H4 (cell line): ENCODE measurements at regions not wholly inside any gene's neighbourhood (a gene's known extent, or its start where the extent isn't known, plus 50 kb on each side); places are given as distances from the start of the nearest gene placed in this dataset.
"Not testable (repeated sequence)": the region's sequence is repeated elsewhere in the genome, so short reads cannot be mapped to it uniquely, and the experiment has no call there.

Experiments
- DNase-seq: peaks from one replicate; pipeline ENCODE4 v3.0.0-alpha.2; 2015; ENCODE audit warnings: low spot score

- DNase-seq: peak; percentile 71
These were observed 91.0 kb upstream of the FAM20C start for GRCh38 chr7:101146-102046.

DNA sequence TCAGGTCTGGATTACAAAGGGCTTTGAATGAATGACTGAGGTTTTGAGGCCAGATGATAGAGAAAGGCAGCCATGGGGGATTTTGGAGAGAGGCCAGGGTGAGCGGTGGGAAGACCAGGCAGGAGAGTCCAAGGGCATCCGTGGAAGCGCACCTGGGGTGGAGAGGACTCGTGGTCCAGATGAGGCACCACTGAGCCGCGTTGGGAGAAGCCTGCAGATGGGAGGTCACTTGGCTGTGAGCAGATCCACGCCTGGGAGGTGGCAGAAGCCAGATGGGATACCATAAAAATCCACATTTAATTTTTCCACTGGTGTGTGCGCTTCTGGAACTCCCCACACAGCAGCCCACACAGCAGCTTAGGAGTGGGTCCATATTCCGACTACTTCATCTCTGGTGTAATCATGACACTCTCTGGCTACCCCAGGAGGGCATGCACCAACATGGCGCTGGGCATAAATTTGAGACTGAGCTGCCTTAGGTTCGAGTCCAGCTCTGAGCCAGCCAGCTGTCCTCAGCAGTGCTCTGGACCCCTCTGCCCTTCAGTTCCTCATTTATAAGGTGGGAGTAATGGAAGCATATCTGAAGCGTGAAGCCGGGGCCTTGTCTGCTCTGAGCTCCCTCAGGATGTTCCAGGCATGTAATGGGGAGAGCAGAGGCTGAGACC lies 90.2 kb upstream of the FAM20C start:
- no peak for DNase-seq

DNA sequence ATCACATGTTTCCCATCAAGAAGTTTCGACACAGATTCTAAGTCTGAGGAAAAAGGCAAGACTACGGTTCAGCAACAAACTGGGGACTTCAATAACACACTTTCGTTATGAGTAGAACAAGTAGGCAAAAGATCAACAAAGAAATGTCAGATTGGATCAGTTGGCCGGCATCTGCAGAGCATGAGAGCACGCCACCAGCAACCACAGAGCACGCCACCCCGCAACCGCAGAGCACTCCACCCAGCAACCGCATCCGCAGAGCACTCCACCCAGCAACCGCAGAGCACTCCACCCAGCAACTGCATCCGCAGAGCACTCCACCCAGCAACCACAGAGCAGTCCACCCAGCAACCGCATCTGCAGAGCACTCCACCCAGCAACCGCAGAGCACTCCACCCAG lies 89.7 kb upstream of the FAM20C start:
- peak; percentile 79 for DNase-seq

GRCh38 chr7:103981-104380 lies 88.4 kb upstream of the FAM20C start:
- DNase-seq: not testable (repeated sequence)

DNA sequence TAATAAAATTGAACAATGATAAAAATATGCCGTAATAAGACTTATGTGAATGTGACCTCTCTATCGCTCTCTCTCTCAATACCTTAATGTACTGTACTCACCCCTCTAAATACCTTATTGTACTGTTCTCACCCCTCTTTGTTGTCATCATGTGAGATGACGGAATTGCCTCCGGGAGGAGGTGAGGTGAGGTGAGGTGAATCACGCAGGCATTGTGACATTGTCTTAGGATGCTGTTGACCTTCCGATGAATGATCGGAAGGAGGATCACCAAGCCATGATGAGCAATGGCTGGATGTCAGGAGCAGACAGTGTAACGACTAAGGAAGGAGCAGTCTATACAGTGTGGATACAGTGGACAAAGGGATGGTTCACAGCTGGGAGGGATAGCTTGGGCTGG lies 87.4 kb upstream of the FAM20C start:
- no peak for DNase-seq

- DNase-seq: no peak
These were observed 86.0 kb upstream of the FAM20C start for GRCh38 chr7:106356-106755.

- no peak for DNase-seq
These were observed 85.1 kb upstream of the FAM20C start for GRCh38 chr7:107233-107632.

GRCh38 chr7:107907-108306 lies 84.5 kb upstream of the FAM20C start:
- no peak for DNase-seq

GRCh38 chr7:109094-109493 lies 83.3 kb upstream of the FAM20C start:
- no peak for DNase-seq

DNA sequence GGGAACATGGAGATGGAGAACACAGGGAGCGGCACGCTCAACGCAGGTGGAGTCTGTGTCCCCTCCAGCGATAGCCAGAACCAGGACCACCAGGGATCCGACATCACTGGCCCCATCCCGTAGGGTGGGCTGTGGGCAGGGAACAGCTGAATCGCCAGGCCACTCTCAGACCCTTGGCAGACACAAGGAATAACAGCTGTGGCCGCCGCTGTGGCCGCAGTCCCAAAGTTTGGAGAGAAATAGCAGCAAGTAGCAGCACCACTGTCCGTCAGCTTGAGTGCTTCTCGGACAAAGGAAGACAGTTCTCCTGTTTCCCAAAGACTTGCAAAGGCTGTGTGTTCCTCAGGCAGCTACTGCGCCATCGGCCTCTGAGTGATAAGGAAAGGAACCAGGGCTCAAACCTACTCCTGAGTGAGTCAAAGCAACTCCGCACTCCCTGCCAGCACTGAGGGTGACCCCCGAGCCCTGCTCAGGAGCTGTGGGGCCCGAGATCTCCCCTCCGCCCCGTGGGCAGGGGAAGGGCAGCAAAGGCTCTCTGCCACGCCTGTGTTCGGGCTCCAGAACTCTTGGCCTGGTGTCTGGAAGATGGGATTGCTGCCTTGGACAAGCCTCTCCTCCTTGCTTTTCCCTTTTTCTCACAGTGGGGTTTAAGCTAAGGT lies 82.3 kb upstream of the FAM20C start:
- no peak for DNase-seq

DNA sequence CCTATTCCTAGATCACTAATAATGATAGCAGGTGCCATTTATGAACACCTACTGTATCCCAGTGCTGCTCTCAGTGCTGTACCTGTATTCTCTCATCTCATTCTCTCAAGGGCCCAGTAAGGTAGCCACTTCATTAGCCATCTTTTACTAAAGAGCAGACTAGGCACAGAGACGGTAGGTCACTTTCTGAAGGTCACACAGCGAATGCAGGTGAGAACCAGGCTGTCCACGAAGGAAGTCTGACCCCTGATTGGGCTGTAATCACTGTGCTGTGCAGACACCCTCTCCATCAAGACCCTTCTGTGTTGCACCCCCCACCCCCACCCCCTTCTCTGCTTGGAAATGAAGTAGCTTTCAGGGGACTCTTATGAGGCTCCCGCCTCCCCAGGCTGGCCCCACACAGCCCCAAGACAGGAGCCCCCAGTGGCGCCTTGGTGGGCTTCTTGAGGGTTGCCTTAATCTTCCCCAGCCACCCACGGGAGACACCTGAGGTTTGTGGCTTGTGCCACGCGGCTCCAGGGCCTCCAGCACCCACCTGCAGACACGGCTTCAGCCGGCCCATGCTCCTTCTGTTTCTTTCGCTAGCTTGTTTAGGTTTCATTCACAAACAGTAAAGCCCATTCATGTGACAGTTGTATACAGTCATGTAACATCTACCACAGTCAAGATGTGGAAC lies 81.7 kb upstream of the FAM20C start:
- no peak for DNase-seq

GRCh38 chr7:111591-111990 lies 80.8 kb upstream of the FAM20C start:
- DNase-seq: no peak

DNA sequence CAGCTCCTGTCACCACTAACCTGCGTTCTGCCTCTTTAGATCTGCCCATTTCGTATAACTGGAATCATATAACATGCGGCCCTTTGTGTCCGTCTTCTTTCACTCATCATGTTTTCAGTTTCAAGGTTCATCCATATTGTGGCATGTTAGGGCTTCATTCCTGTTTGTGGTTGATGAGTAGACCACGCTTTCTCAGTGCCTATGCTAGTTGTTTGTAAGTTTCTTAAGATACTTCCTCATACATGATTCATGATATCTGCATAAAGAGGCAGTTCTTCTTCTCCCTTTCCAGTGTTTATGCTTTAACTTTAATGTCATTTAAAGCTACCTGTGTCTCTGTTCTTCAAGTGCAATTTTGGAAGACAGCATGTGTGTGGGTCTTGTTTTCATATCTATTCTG lies 79.5 kb upstream of the FAM20C start:
- no peak for DNase-seq

- DNase-seq: no peak
These were observed 77.0 kb upstream of the FAM20C start for GRCh38 chr7:115274-115911.

GRCh38 chr7:116188-116981 lies 76.0 kb upstream of the FAM20C start:
- DNase-seq: no peak

- no peak for DNase-seq
These were observed 74.3 kb upstream of the FAM20C start for GRCh38 chr7:117836-118614.

DNA sequence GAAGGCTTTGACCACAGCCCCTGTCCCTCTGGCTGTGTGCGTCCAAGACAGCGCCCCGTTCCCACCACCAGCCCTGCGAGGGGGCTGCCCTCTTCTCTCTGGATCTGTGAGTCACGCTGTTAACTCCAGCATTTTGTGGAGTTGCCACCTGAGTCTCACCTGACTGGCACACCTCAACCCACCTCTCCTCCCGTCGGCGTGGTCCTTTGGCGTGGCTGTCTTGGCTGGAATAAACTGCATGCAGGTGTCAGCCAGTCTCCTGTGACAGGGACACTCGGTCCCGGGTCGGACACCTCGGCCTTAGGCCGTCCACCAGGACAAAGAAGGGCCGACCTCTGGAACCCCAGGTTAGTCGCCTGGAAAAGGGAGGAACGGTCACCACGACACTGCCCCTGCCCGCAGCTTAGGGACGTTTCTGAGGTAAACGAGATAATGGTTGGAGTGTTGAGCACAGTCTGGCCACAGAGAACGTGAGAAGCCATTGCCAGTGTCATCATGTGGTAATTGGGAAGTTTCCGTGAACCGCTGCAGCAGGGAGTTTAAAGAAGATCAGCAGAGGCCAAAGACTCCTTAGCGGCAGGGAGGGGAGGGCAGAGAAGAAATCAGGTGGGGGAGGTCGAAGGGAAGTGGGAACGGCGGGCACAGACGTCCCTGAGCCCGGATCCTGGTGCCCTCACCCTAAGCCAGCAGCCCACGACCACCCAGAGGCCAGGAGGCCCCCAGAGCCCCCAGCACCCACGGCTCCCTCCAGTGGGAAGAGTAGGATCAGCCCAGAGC lies 73.6 kb upstream of the FAM20C start:
- DNase-seq: no peak

DNA sequence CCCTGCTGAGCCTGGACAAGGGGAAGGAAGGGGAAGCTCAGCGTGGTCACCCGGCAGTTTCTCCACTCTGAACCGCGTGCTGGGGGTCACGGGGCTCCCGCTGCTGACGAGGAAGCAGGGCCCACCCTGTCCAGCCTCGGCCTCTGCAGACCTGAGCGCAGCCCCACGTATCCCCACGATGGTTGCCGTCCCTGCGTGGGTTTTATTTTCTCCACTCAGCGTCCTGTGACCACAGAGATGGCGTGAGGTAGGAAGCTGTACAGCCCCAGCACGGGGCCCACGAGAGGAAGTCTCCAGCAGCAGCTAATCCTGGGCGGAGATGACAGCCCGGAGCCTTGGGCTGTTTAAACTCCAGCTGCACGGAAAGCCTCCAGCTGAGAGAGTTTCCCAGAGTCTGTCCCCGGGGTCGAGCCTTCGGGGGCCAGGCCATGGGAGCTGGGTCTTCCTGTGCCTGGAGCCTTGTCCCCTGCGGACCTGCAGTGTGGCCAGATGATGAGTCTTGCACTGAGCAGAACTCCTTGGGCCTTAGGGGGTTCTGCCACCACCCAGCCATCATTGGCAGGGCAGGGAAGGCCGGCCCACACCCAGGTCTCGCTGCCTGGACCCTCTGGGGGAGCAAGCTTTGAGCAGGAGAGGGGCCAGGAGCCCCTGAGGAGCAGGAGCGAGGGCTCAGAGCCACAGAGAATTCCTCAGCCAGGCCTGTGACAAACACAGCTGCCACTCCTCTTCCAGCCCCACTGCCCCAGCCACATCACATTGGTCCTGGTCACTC lies 72.8 kb upstream of the FAM20C start:
- no peak for DNase-seq
